ENCODE measurements at regions not wholly inside any gene's neighbourhood (a gene's known extent, or its start where the extent isn't known, plus 50 kb on each side); places are given as distances from the start of the nearest gene placed in this dataset.

- no peaks in the 10 kb centered on the region for H3K4me1 ChIP-seq (ENCODE audit: control extremely low read depth in 1 of 4, control insufficient read depth in 4 of 4, insufficient read depth in 4 of 4, low read length in 3 of 4)
- CTCF ChIA-PET = no interaction called here
- POLR2A ChIA-PET = no interaction called here
- peaks cover 0 to 16% (median 2%) of the 10 kb centered on the region in 5 experiments for H3K27me3 ChIP-seq (replicated peaks in 2 of 5; ENCODE audit: control insufficient read depth in 4 of 5, insufficient read depth in 5 of 5, low read length in 4 of 5)
- DNase-seq = no peak
- no peaks in the 10 kb centered on the region for H3K9me3 ChIP-seq (ENCODE audit: control extremely low read depth in 1 of 5, control insufficient read depth in 4 of 5, insufficient read depth in 2 of 5, low read depth in 1 of 5, low read length in 4 of 5)
- no peak overlapping the region for H3K4me3 ChIP-seq (ENCODE audit: control insufficient read depth in 1 of 7, extremely low read depth in 1 of 7, insufficient read depth in 4 of 7, low read depth in 2 of 7, low read length in 6 of 7)
- no peak overlapping the region for H3K27ac ChIP-seq (ENCODE audit: insufficient read depth in 1 of 2, low read depth in 1 of 2, low read length in 2 of 2, poor library complexity in 1 of 2, severe bottlenecking in 2 of 2)
- 100% methylated on average over 2 of the region's 4 CpGs for WGBS (ENCODE audit: insufficient coverage)
- no peaks in the 10 kb centered on the region for H3K36me3 ChIP-seq (ENCODE audit: control insufficient read depth in 4 of 4, insufficient read depth in 4 of 4, low read length in 3 of 4)
These were observed 168.6 kb downstream of the PMP22 start for GRCh38 chr17:15096511-15096910.

- H3K27me3 ChIP-seq (replicated peaks in 2 of 5; ENCODE audit: control insufficient read depth in 4 of 5, insufficient read depth in 5 of 5, low read length in 4 of 5) = peaks cover 0 to 16% (median 3%) of the 10 kb centered on the region in 5 experiments
- WGBS (ENCODE audit: insufficient coverage) = no CpG with 5 or more reads among the region's 2 CpGs
- ChIA-PET CTCF (no interaction called here), POLR2A (no interaction called here)
- H3K9me3 ChIP-seq (ENCODE audit: control extremely low read depth in 1 of 5, control insufficient read depth in 4 of 5, insufficient read depth in 2 of 5, low read depth in 1 of 5, low read length in 4 of 5) = no peaks in the 10 kb centered on the region
- no peak overlapping the region for H3K27ac ChIP-seq (ENCODE audit: insufficient read depth in 1 of 2, low read depth in 1 of 2, low read length in 2 of 2, poor library complexity in 1 of 2, severe bottlenecking in 2 of 2)
- H3K36me3 ChIP-seq (ENCODE audit: control insufficient read depth in 4 of 4, insufficient read depth in 4 of 4, low read length in 3 of 4) = no peaks in the 10 kb centered on the region
- no peak for DNase-seq
- H3K4me3 ChIP-seq (ENCODE audit: control insufficient read depth in 1 of 7, extremely low read depth in 1 of 7, insufficient read depth in 4 of 7, low read depth in 2 of 7, low read length in 6 of 7) = no peak overlapping the region
- H3K4me1 ChIP-seq (ENCODE audit: control extremely low read depth in 1 of 4, control insufficient read depth in 4 of 4, insufficient read depth in 4 of 4, low read length in 3 of 4) = no peaks in the 10 kb centered on the region
These were observed 169.2 kb downstream of the PMP22 start for GRCh38 chr17:15095935-15096334.

GRCh38 chr17:15092762-15093161, 172.4 kb downstream of the PMP22 start:
- no peaks in the 10 kb centered on the region for H3K9me3 ChIP-seq (ENCODE audit: control extremely low read depth in 1 of 5, control insufficient read depth in 4 of 5, insufficient read depth in 2 of 5, low read depth in 1 of 5, low read length in 4 of 5)
- H3K4me3 ChIP-seq (ENCODE audit: control insufficient read depth in 1 of 7, extremely low read depth in 1 of 7, insufficient read depth in 4 of 7, low read depth in 2 of 7, low read length in 6 of 7) = no peak overlapping the region
- no peak for DNase-seq
- peaks cover 2 to 15% (median 3%) of the 10 kb centered on the region in 5 experiments for H3K27me3 ChIP-seq (replicated peaks in 2 of 5; ENCODE audit: control insufficient read depth in 4 of 5, insufficient read depth in 5 of 5, low read length in 4 of 5)
- 93% methylated on average over 4 of the region's 7 CpGs for WGBS (ENCODE audit: insufficient coverage)
- ChIA-PET CTCF (no interaction called here), POLR2A (no interaction called here)
- no peaks in the 10 kb centered on the region for H3K36me3 ChIP-seq (ENCODE audit: control insufficient read depth in 4 of 4, insufficient read depth in 4 of 4, low read length in 3 of 4)
- no peaks in the 10 kb centered on the region for H3K4me1 ChIP-seq (ENCODE audit: control extremely low read depth in 1 of 4, control insufficient read depth in 4 of 4, insufficient read depth in 4 of 4, low read length in 3 of 4)
- H3K27ac ChIP-seq (ENCODE audit: insufficient read depth in 1 of 2, low read depth in 1 of 2, low read length in 2 of 2, poor library complexity in 1 of 2, severe bottlenecking in 2 of 2) = no peak overlapping the region

GRCh38 chr17:15092261-15092660, 172.9 kb downstream of the PMP22 start:
- no peaks in the 10 kb centered on the region for H3K9me3 ChIP-seq (ENCODE audit: control extremely low read depth in 1 of 5, control insufficient read depth in 4 of 5, insufficient read depth in 2 of 5, low read depth in 1 of 5, low read length in 4 of 5)
- H3K4me1 ChIP-seq (ENCODE audit: control extremely low read depth in 1 of 4, control insufficient read depth in 4 of 4, insufficient read depth in 4 of 4, low read length in 3 of 4) = no peaks in the 10 kb centered on the region
- peaks cover 2 to 13% (median 4%) of the 10 kb centered on the region in 5 experiments for H3K27me3 ChIP-seq (replicated peaks in 2 of 5; ENCODE audit: control insufficient read depth in 4 of 5, insufficient read depth in 5 of 5, low read length in 4 of 5)
- no peak overlapping the region for H3K4me3 ChIP-seq (ENCODE audit: control insufficient read depth in 1 of 7, extremely low read depth in 1 of 7, insufficient read depth in 4 of 7, low read depth in 2 of 7, low read length in 6 of 7)
- no peaks in the 10 kb centered on the region for H3K36me3 ChIP-seq (ENCODE audit: control insufficient read depth in 4 of 4, insufficient read depth in 4 of 4, low read length in 3 of 4)
- no peak for DNase-seq
- ChIA-PET POLR2A (no interaction called here), CTCF (no interaction called here)
- 94% methylated on average over 2 of the region's 2 CpGs for WGBS (ENCODE audit: insufficient coverage)
- no peak overlapping the region for H3K27ac ChIP-seq (ENCODE audit: insufficient read depth in 1 of 2, low read depth in 1 of 2, low read length in 2 of 2, poor library complexity in 1 of 2, severe bottlenecking in 2 of 2)

GRCh38 chr17:15091825-15092224, 173.3 kb downstream of the PMP22 start:
- no peak overlapping the region for H3K27ac ChIP-seq (ENCODE audit: insufficient read depth in 1 of 2, low read depth in 1 of 2, low read length in 2 of 2, poor library complexity in 1 of 2, severe bottlenecking in 2 of 2)
- H3K4me3 ChIP-seq (ENCODE audit: control insufficient read depth in 1 of 7, extremely low read depth in 1 of 7, insufficient read depth in 4 of 7, low read depth in 2 of 7, low read length in 6 of 7) = no peak overlapping the region
- POLR2A ChIA-PET = no interaction called here
- H3K4me1 ChIP-seq (ENCODE audit: control extremely low read depth in 1 of 4, control insufficient read depth in 4 of 4, insufficient read depth in 4 of 4, low read length in 3 of 4) = no peaks in the 10 kb centered on the region
- H3K27me3 ChIP-seq (replicated peaks in 2 of 5; ENCODE audit: control insufficient read depth in 4 of 5, insufficient read depth in 5 of 5, low read length in 4 of 5) = peaks cover 2 to 13% (median 4%) of the 10 kb centered on the region in 5 experiments
- H3K36me3 ChIP-seq (ENCODE audit: control insufficient read depth in 4 of 4, insufficient read depth in 4 of 4, low read length in 3 of 4) = no peaks in the 10 kb centered on the region
- peak in 1 of 3 donors; percentile 4 for DNase-seq
- 71% methylated on average over 1 of the region's 2 CpGs for WGBS (ENCODE audit: insufficient coverage)
- H3K9me3 ChIP-seq (ENCODE audit: control extremely low read depth in 1 of 5, control insufficient read depth in 4 of 5, insufficient read depth in 2 of 5, low read depth in 1 of 5, low read length in 4 of 5) = no peaks in the 10 kb centered on the region
- CTCF ChIA-PET = no interaction called here

- H3K27me3 ChIP-seq (replicated peaks in 2 of 5; ENCODE audit: control insufficient read depth in 4 of 5, insufficient read depth in 5 of 5, low read length in 4 of 5) = peaks cover 4 to 21% (median 7%) of the 10 kb centered on the region in 5 experiments
- CTCF ChIA-PET = no interaction called here
- no peak for DNase-seq
- H3K4me3 ChIP-seq (ENCODE audit: control insufficient read depth in 1 of 7, extremely low read depth in 1 of 7, insufficient read depth in 4 of 7, low read depth in 2 of 7, low read length in 6 of 7) = no peak overlapping the region
- 100% methylated on average over 2 of the region's 8 CpGs for WGBS (ENCODE audit: insufficient coverage)
- H3K27ac ChIP-seq (ENCODE audit: insufficient read depth in 1 of 2, low read depth in 1 of 2, low read length in 2 of 2, poor library complexity in 1 of 2, severe bottlenecking in 2 of 2) = no peak overlapping the region
- no peaks in the 10 kb centered on the region for H3K4me1 ChIP-seq (ENCODE audit: control extremely low read depth in 1 of 4, control insufficient read depth in 4 of 4, insufficient read depth in 4 of 4, low read length in 3 of 4)
- H3K36me3 ChIP-seq (ENCODE audit: control insufficient read depth in 4 of 4, insufficient read depth in 4 of 4, low read length in 3 of 4) = no peaks in the 10 kb centered on the region
- no peaks in the 10 kb centered on the region for H3K9me3 ChIP-seq (ENCODE audit: control extremely low read depth in 1 of 5, control insufficient read depth in 4 of 5, insufficient read depth in 2 of 5, low read depth in 1 of 5, low read length in 4 of 5)
- POLR2A ChIA-PET = no interaction called here
These were observed 174.6 kb downstream of the PMP22 start for GRCh38 chr17:15090533-15090932.

GRCh38 chr17:15087946-15088345, 177.2 kb downstream of the PMP22 start:
- H3K36me3 ChIP-seq (ENCODE audit: control insufficient read depth in 4 of 4, insufficient read depth in 4 of 4, low read length in 3 of 4) = no peaks in the 10 kb centered on the region
- CTCF ChIA-PET = no interaction called here
- no peak for DNase-seq
- H3K4me3 ChIP-seq (ENCODE audit: control insufficient read depth in 1 of 7, extremely low read depth in 1 of 7, insufficient read depth in 4 of 7, low read depth in 2 of 7, low read length in 6 of 7) = no peak overlapping the region
- H3K27me3 ChIP-seq (replicated peaks in 2 of 5; ENCODE audit: control insufficient read depth in 4 of 5, insufficient read depth in 5 of 5, low read length in 4 of 5) = peaks cover 4 to 22% (median 10%) of the 10 kb centered on the region in 5 experiments
- H3K9me3 ChIP-seq (ENCODE audit: control extremely low read depth in 1 of 5, control insufficient read depth in 4 of 5, insufficient read depth in 2 of 5, low read depth in 1 of 5, low read length in 4 of 5) = no peaks in the 10 kb centered on the region
- 80% methylated on average over 2 of the region's 3 CpGs for WGBS (ENCODE audit: insufficient coverage)
- H3K4me1 ChIP-seq (ENCODE audit: control extremely low read depth in 1 of 4, control insufficient read depth in 4 of 4, insufficient read depth in 4 of 4, low read length in 3 of 4) = no peaks in the 10 kb centered on the region
- H3K27ac ChIP-seq (ENCODE audit: insufficient read depth in 1 of 2, low read depth in 1 of 2, low read length in 2 of 2, poor library complexity in 1 of 2, severe bottlenecking in 2 of 2) = no peak overlapping the region
- POLR2A ChIA-PET = no interaction called here
